Muscle of leg (tissue), 3 donors: ENCODE measurements at regions not wholly inside any gene's neighbourhood (a gene's known extent, or its start where the extent isn't known, plus 50 kb on each side); places are given as distances from the start of the nearest gene placed in this dataset.

ENCODE experiments used
- DNase-seq: peaks from one replicate; pipeline ENCODE4 v3.0.0; 2013
- H3K27ac ChIP-seq: one replicate; pipeline ENCODE4 v1.5.1; 2013; ENCODE audit warnings: mild to moderate bottlenecking, low read length, control low read depth
- H3K27me3 ChIP-seq: one replicate; pipeline ENCODE4 v1.6.1; 2013; ENCODE audit warnings: low read length; ENCODE audit not compliant: control insufficient read depth, insufficient read depth
- H3K36me3 ChIP-seq: one replicate; pipeline ENCODE4 v1.6.1; 2013; ENCODE audit warnings: low read length; ENCODE audit not compliant: control insufficient read depth, insufficient read depth
- H3K4me1 ChIP-seq: one replicate; pipeline ENCODE4 v1.6.1; 2013; ENCODE audit warnings: low read length; ENCODE audit not compliant: control insufficient read depth, insufficient read depth
- H3K4me3 ChIP-seq: one replicate; pipeline ENCODE4 v1.5.1; 2013; ENCODE audit warnings: low read length, control low read depth
- H3K9me3 ChIP-seq: replicated peaks from 2 replicates; pipeline ENCODE4 v1.6.1; 2013; ENCODE audit warnings: low read depth, low read length; ENCODE audit not compliant: control insufficient read depth
- WGBS: methylation state at CpG from one replicate; pipeline ENCODE4 v1.1.5; 2013; ENCODE audit warnings: missing lambda C conversion rate; ENCODE audit not compliant: insufficient coverage; 5-methylcytosine and 5-hydroxymethylcytosine counted together

- Histone ChIP-seq H3K27ac (no peak overlapping the region), H3K4me3 (no peak overlapping the region), H3K36me3 (no peaks in the 10 kb centered on the region), H3K4me1 (no peaks in the 10 kb centered on the region), H3K9me3 (no peaks in the 10 kb centered on the region), H3K27me3 (no peaks in the 10 kb centered on the region)
- DNase-seq, result no peak
These were observed 669.4 kb downstream of the CDH11 start for GRCh38 chr16:64452446-64452845.

GRCh38 chr16:64450177-64450576, 671.7 kb downstream of the CDH11 start:
- WGBS, result 92% methylated on average over 2 of the region's 4 CpGs
- DNase-seq, result no peak

GRCh38 chr16:64449506-64449905, 672.4 kb downstream of the CDH11 start:
- peak; percentile 78 for DNase-seq
- Histone ChIP-seq H3K9me3 (no peaks in the 10 kb centered on the region), H3K27ac (no peak overlapping the region), H3K4me3 (no peak overlapping the region), H3K27me3 (no peaks in the 10 kb centered on the region), H3K36me3 (no peaks in the 10 kb centered on the region), H3K4me1 (no peaks in the 10 kb centered on the region)

More at GRCh38 chr16:64450177-64450576, 671.7 kb downstream of the CDH11 start:
- Histone ChIP-seq H3K27me3 (no peaks in the 10 kb centered on the region), H3K36me3 (no peaks in the 10 kb centered on the region), H3K4me3 (no peak overlapping the region), H3K9me3 (no peaks in the 10 kb centered on the region), H3K27ac (no peak overlapping the region), H3K4me1 (no peaks in the 10 kb centered on the region)

GRCh38 chr16:64445649-64446048, 676.2 kb downstream of the CDH11 start:
- no peaks in the 10 kb centered on the region for H3K36me3 ChIP-seq
- DNase-seq, result no peak
- H3K4me1 ChIP-seq, result peaks cover under 1% of the 10 kb centered on the region
- H3K27ac ChIP-seq, result no peak overlapping the region
- no peak overlapping the region for H3K4me3 ChIP-seq
- 80% methylated on average over 1 of the region's 3 CpGs for WGBS
- H3K27me3 ChIP-seq, result no peaks in the 10 kb centered on the region
- no peaks in the 10 kb centered on the region for H3K9me3 ChIP-seq

GRCh38 chr16:64445245-64445644, 676.6 kb downstream of the CDH11 start:
- no peaks in the 10 kb centered on the region for H3K36me3 ChIP-seq
- DNase-seq, result no peak
- 80% methylated on average over 2 of the region's 4 CpGs for WGBS
- no peak overlapping the region for H3K27ac ChIP-seq
- peaks cover 2% of the 10 kb centered on the region for H3K4me1 ChIP-seq
- no peaks in the 10 kb centered on the region for H3K27me3 ChIP-seq
- H3K9me3 ChIP-seq, result no peaks in the 10 kb centered on the region
- H3K4me3 ChIP-seq, result no peak overlapping the region

GRCh38 chr16:64440421-64440831, 681.4 kb downstream of the CDH11 start:
- Histone ChIP-seq H3K36me3 (no peaks in the 10 kb centered on the region), H3K27ac (peak overlapping the region; percentile 29), H3K9me3 (no peaks in the 10 kb centered on the region), H3K27me3 (no peaks in the 10 kb centered on the region), H3K4me1 (peaks cover 2% of the 10 kb centered on the region), H3K4me3 (no peak overlapping the region)
- peak; percentile 90 for DNase-seq
- no CpG with 5 or more reads among the region's 3 CpGs for WGBS

GRCh38 chr16:64440005-64440404, 681.9 kb downstream of the CDH11 start:
- H3K4me3 ChIP-seq, result no peak overlapping the region
- peaks cover 2% of the 10 kb centered on the region for H3K4me1 ChIP-seq
- H3K27ac ChIP-seq, result peak overlapping the region; percentile 29
- H3K9me3 ChIP-seq, result no peaks in the 10 kb centered on the region
- no peak for DNase-seq
- no peaks in the 10 kb centered on the region for H3K27me3 ChIP-seq
- no CpG with 5 or more reads among the region's 5 CpGs for WGBS
- H3K36me3 ChIP-seq, result no peaks in the 10 kb centered on the region

- Histone ChIP-seq H3K4me3 (no peak overlapping the region), H3K27ac (no peak overlapping the region), H3K9me3 (no peaks in the 10 kb centered on the region), H3K4me1 (peaks cover 4% of the 10 kb centered on the region), H3K36me3 (no peaks in the 10 kb centered on the region), H3K27me3 (no peaks in the 10 kb centered on the region)
- 56% methylated on average over 4 of the region's 9 CpGs for WGBS
- no peak for DNase-seq
These were observed 684.0 kb downstream of the CDH11 start for GRCh38 chr16:64437706-64438324.

- DNase-seq, result peak; percentile 24
- Histone ChIP-seq H3K4me1 (peaks cover 2% of the 10 kb centered on the region), H3K4me3 (no peak overlapping the region), H3K27ac (peak overlapping the region; percentile 15), H3K9me3 (no peaks in the 10 kb centered on the region), H3K27me3 (no peaks in the 10 kb centered on the region), H3K36me3 (no peaks in the 10 kb centered on the region)
- 88% methylated on average over 1 of the region's 4 CpGs for WGBS
These were observed 687.3 kb downstream of the CDH11 start for GRCh38 chr16:64434526-64435069.

GRCh38 chr16:64428463-64429113, 693.3 kb downstream of the CDH11 start:
- H3K4me3 ChIP-seq, result no peak overlapping the region
- H3K4me1 ChIP-seq, result peaks cover 2% of the 10 kb centered on the region
- no peaks in the 10 kb centered on the region for H3K9me3 ChIP-seq
- H3K36me3 ChIP-seq, result no peaks in the 10 kb centered on the region
- peak overlapping the region; percentile 55 for H3K27ac ChIP-seq
- peak; percentile 62 for DNase-seq
- H3K27me3 ChIP-seq, result no peaks in the 10 kb centered on the region
- whole genome bisulfite sequencing, result no CpG with 5 or more reads among the region's 5 CpGs
